ENCODE measurements at regions not wholly inside any gene's neighbourhood (a gene's known extent, or its start where the extent isn't known, plus 50 kb on each side); places are given as distances from the start of the nearest gene placed in this dataset.

DNA sequence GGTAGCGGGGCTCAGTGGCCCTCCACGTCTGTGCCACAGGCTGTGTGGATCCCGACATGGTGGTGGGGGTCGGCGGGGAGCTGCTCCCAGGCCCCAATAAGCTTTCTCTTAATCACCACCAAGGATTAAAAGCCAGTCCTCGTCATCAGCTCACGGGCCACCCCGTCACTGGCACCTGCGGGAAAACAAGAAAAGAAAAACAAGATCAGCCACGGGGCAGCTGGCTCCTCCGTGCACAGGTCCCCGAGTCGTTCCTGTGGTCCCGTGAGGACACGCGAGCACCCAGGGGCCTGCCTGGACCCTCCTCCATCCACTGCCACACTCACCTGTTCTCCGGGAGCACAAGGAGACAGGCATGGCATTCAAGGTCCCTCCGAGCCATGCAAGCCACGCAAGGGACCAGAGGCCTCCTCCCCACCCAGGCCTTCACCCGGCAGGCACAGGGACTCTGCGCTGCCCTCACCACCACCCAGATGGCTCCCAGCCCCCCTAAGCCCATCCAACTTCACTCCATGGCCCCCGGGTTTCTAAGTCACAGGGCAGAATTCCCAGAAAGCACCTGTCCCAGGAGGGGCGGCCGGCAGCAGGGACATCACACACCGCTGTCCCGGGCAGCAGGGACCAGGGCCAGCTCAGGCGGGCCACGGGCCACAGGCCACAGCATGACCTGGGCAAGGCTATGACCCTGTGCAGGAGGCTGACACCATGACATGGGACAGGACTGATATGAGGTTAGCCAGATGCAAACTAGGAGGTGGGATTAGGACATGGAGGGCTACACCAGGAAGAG lies 72.0 kb downstream of the NCOR2 start:
- no peak overlapping the region for H3K9ac ChIP-seq (ENCODE audit: low read depth, low read length)
- DNase-seq (no peak), ATAC-seq (ENCODE audit: insufficient read depth, low read depth) (no peak)
- H3K4me3 ChIP-seq (ENCODE audit: low read depth in 1 of 2, low read length in 2 of 2) = no peak overlapping the region
- H3K9me3 ChIP-seq (ENCODE audit: insufficient read depth, low read length, severe bottlenecking) = no peaks in the 10 kb centered on the region
- H3K36me3 ChIP-seq (ENCODE audit: insufficient read depth, low read length) = peaks cover 49% of the 10 kb centered on the region
- no peaks in the 10 kb centered on the region for H3K27me3 ChIP-seq (ENCODE audit: insufficient read depth, low read length, poor library complexity)
- H3K4me1 ChIP-seq (ENCODE audit: insufficient read depth, low read length) = no peaks in the 10 kb centered on the region
- H3K27ac ChIP-seq (ENCODE audit: low read length) = no peak overlapping the region
- H2AFZ ChIP-seq (ENCODE audit: low read depth, low read length) = no peak overlapping the region
- no peak overlapping the region for H3K4me2 ChIP-seq (ENCODE audit: insufficient read depth, low read length)
- H3K79me2 ChIP-seq (ENCODE audit: insufficient read depth, low read length) = peaks cover 92% of the 10 kb centered on the region
- TF ChIP-seq, protein P1, sequence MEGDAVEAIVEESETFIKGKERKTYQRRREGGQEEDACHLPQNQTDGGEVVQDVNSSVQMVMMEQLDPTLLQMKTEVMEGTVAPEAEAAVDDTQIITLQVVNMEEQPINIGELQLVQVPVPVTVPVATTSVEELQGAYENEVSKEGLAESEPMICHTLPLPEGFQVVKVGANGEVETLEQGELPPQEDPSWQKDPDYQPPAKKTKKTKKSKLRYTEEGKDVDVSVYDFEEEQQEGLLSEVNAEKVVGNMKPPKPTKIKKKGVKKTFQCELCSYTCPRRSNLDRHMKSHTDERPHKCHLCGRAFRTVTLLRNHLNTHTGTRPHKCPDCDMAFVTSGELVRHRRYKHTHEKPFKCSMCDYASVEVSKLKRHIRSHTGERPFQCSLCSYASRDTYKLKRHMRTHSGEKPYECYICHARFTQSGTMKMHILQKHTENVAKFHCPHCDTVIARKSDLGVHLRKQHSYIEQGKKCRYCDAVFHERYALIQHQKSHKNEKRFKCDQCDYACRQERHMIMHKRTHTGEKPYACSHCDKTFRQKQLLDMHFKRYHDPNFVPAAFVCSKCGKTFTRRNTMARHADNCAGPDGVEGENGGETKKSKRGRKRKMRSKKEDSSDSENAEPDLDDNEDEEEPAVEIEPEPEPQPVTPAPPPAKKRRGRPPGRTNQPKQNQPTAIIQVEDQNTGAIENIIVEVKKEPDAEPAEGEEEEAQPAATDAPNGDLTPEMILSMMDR (IDR thresholded peaks at IDR 0.05; ENCODE audit: borderline replicate concordance, extremely low read depth, low read length, poor library complexity, severe bottlenecking) = no peak
- no peak for TF ChIP-seq EZH2 (IDR thresholded peaks at IDR 0.05; ENCODE audit: borderline replicate concordance, low read depth, low read length, severe bottlenecking)
- H4K20me1 ChIP-seq (ENCODE audit: insufficient read depth, low read length) = peaks cover 100% of the 10 kb centered on the region

DNA sequence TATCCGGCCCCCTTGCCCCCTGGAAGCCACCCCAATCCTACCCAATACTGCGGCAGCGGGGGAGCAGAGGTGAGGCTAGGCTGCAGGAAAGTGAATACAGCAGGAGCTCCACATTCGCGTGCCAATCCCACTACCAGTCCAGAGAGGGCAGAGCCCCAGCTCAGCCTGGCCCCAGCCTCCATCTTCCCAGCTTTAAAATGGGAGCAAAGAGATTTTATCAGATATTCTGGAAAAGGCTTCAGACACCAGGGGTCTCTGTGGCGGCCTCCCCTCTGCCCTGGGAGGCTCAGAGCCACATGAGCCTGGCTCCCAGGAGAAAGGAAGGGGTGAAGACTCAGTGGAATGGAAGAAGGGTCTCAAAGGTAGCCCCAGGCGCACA lies 72.7 kb downstream of the NCOR2 start:
- Histone ChIP-seq H2AFZ (ENCODE audit: low read depth, low read length) (no peak overlapping the region), H3K4me2 (ENCODE audit: insufficient read depth, low read length) (no peak overlapping the region), H3K36me3 (ENCODE audit: insufficient read depth, low read length) (peaks cover 49% of the 10 kb centered on the region), H3K4me1 (ENCODE audit: insufficient read depth, low read length) (no peaks in the 10 kb centered on the region), H3K4me3 (ENCODE audit: low read depth in 1 of 2, low read length in 2 of 2) (no peak overlapping the region), H4K20me1 (ENCODE audit: insufficient read depth, low read length) (peaks cover 100% of the 10 kb centered on the region), H3K9ac (ENCODE audit: low read depth, low read length) (no peak overlapping the region), H3K9me3 (ENCODE audit: insufficient read depth, low read length, severe bottlenecking) (no peaks in the 10 kb centered on the region), H3K27ac (ENCODE audit: low read length) (no peak overlapping the region), H3K27me3 (ENCODE audit: insufficient read depth, low read length, poor library complexity) (no peaks in the 10 kb centered on the region), H3K79me2 (ENCODE audit: insufficient read depth, low read length) (peaks cover 88% of the 10 kb centered on the region)
- TF ChIP-seq, protein P1 (IDR thresholded peaks at IDR 0.05; ENCODE audit: borderline replicate concordance, extremely low read depth, low read length, poor library complexity, severe bottlenecking) = no peak
- no peak for TF ChIP-seq EZH2 (IDR thresholded peaks at IDR 0.05; ENCODE audit: borderline replicate concordance, low read depth, low read length, severe bottlenecking)
- ATAC-seq (ENCODE audit: insufficient read depth, low read depth) = no peak
- DNase-seq = no peak

DNA sequence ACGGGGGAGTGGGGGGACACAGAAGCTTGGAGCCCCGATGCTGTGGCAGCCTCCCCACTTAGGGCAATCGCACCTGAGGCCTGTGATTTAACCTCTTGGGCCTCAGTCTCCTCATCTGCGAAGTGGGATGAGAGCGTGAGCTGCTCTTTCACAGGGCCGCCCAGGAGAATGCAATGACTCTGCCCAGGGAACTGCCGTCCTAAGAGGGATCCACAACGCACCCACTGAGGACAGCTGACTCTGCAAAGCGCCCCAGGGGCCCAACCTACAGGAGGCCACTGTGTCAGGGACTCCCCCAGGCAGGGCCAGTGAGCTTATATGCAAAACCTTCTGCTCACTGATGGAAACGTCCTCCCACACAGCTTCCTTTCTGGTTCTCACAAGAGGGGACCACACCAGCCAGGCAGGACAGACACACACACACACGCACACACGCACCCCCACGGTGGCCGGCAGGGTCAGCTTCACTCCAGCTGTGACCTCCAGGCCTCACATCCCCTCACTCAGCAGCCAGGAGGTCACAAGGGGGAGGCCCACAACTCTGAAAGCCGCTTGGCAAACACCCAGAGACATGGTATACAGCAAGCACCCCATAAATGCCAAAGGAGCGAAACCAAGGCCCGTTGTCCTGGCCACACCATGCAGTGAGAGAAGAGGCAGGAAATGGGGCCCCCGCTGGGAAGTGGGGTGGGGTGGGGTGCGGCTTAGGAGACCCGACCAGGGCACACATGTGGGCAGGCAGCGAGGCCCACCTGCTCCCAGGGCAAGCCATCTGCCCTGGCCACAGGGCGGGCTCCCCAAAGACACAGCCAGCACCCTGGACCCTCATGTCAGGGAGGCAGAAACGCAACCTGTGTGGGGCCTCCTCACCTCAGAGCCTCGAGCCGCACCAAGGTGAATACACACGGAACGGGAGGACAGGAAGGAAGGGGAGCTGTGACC lies 73.3 kb downstream of the NCOR2 start:
- no peaks in the 10 kb centered on the region for H3K4me1 ChIP-seq (ENCODE audit: insufficient read depth, low read length)
- no peaks in the 10 kb centered on the region for H3K9me3 ChIP-seq (ENCODE audit: insufficient read depth, low read length, severe bottlenecking)
- peaks cover 49% of the 10 kb centered on the region for H3K36me3 ChIP-seq (ENCODE audit: insufficient read depth, low read length)
- peaks cover 100% of the 10 kb centered on the region for H4K20me1 ChIP-seq (ENCODE audit: insufficient read depth, low read length)
- H3K27ac ChIP-seq (ENCODE audit: low read length) = no peak overlapping the region
- no peak overlapping the region for H3K9ac ChIP-seq (ENCODE audit: low read depth, low read length)
- H3K79me2 ChIP-seq (ENCODE audit: insufficient read depth, low read length) = peaks cover 87% of the 10 kb centered on the region
- H3K4me2 ChIP-seq (ENCODE audit: insufficient read depth, low read length) = no peak overlapping the region
- H2AFZ ChIP-seq (ENCODE audit: low read depth, low read length) = no peak overlapping the region
- H3K27me3 ChIP-seq (ENCODE audit: insufficient read depth, low read length, poor library complexity) = no peaks in the 10 kb centered on the region
- no peak for ATAC-seq (ENCODE audit: insufficient read depth, low read depth)
- no peak for DNase-seq
- TF ChIP-seq, protein P1 (IDR thresholded peaks at IDR 0.05; ENCODE audit: borderline replicate concordance, extremely low read depth, low read length, poor library complexity, severe bottlenecking) = no peak
- no peak for TF ChIP-seq EZH2 (IDR thresholded peaks at IDR 0.05; ENCODE audit: borderline replicate concordance, low read depth, low read length, severe bottlenecking)
- no peak overlapping the region for H3K4me3 ChIP-seq (ENCODE audit: low read depth in 1 of 2, low read length in 2 of 2)
